Peyer's patch (tissue), 4 donors: ENCODE measurements at regions not wholly inside any gene's neighbourhood (a gene's known extent, or its start where the extent isn't known, plus 50 kb on each side); places are given as distances from the start of the nearest gene placed in this dataset.

Experiments used
- DNase-seq, 3 donors: peaks; one replicate each; pipeline ENCODE4 v3.0.0-alpha.2; 2017 to 2019
- H3K27ac ChIP-seq, 4 donors: fragments of 200-600 bp; sonication (generic); one replicate each; pipeline ENCODE4 v1.5.1; 2016 to 2019
- H3K27me3 ChIP-seq, 2 donors: fragments of 200-600 bp; sonication (generic); one replicate each; pipeline ENCODE4 v1.5.1; 2019
- H3K36me3 ChIP-seq, 3 donors: fragments of 200-600 bp; sonication (generic); one replicate each; pipeline ENCODE4 v1.5.1; 2016 to 2019
- H3K4me1 ChIP-seq, 4 donors: fragments of 200-600 bp; sonication (generic); one replicate each; pipeline ENCODE4 v1.5.1; 2016 to 2019
- H3K4me3 ChIP-seq, 4 donors: fragments of 200-600 bp; sonication (generic); 1 replicate in 3 of 4; 2 replicates in 1 of 4; pipeline ENCODE4 v1.5.1; 2016 to 2019; ENCODE audit warnings: mild to moderate bottlenecking in 1 of 4
- H3K9me3 ChIP-seq, 4 donors: fragments of 200-600 bp; sonication (generic); one replicate each; pipeline ENCODE4 v1.5.1; 2016 to 2019; ENCODE audit warnings: mild to moderate bottlenecking in 1 of 4
- CTCF ChIP-seq, 6 experiments: fragments of 450-650 bp in 4 of 6; fragments of 200-600 bp in 2 of 6; sonication (generic) in 1 of 6; IDR thresholded peaks; one replicate each; pipeline ENCODE4 v1.5.1; 2017 to 2019; ENCODE audit warnings: antibody characterized with exemption in 6 of 6, mild to moderate bottlenecking in 3 of 6, moderate library complexity in 1 of 6
- POLR2A ChIP-seq, 2 donors: fragments of 450-650 bp; IDR thresholded peaks; one replicate each; pipeline ENCODE4 v1.5.1; 2017; ENCODE audit warnings: antibody characterized with exemption in 2 of 2, mild to moderate bottlenecking in 2 of 2, moderate library complexity in 2 of 2

GRCh38 chr6:9924971-9925370, 489.9 kb downstream of the TFAP2A start:
- H3K4me1 ChIP-seq: no peaks in the 10 kb centered on the region
- H3K9me3 ChIP-seq: no peaks in the 10 kb centered on the region
- no peak for DNase-seq
- H3K4me3 ChIP-seq: no peak overlapping the region
- no peak for TF ChIP-seq POLR2A (IDR thresholded peaks at IDR 0.05)
- TF ChIP-seq CTCF (IDR thresholded peaks at IDR 0.05): no peak
- H3K36me3 ChIP-seq: no peaks in the 10 kb centered on the region
- H3K27ac ChIP-seq: no peak overlapping the region
- no peaks in the 10 kb centered on the region for H3K27me3 ChIP-seq

GRCh38 chr6:9921366-9921765, 493.5 kb downstream of the TFAP2A start:
- H3K4me3 ChIP-seq: no peak overlapping the region
- TF ChIP-seq CTCF (IDR thresholded peaks at IDR 0.05): no peak
- TF ChIP-seq POLR2A (IDR thresholded peaks at IDR 0.05): no peak
- H3K27me3 ChIP-seq: no peaks in the 10 kb centered on the region
- no peaks in the 10 kb centered on the region for H3K9me3 ChIP-seq
- no peak for DNase-seq
- no peaks in the 10 kb centered on the region for H3K4me1 ChIP-seq
- no peak overlapping the region for H3K27ac ChIP-seq
- no peaks in the 10 kb centered on the region for H3K36me3 ChIP-seq

GRCh38 chr6:9914951-9915350, 499.9 kb downstream of the TFAP2A start:
- Histone ChIP-seq H3K4me1 (no peaks in the 10 kb centered on the region), H3K27me3 (no peaks in the 10 kb centered on the region), H3K27ac (no peak overlapping the region), H3K9me3 (no peaks in the 10 kb centered on the region), H3K36me3 (no peaks in the 10 kb centered on the region), H3K4me3 (no peak overlapping the region)
- no peak for TF ChIP-seq POLR2A (IDR thresholded peaks at IDR 0.05)
- no peak for TF ChIP-seq CTCF (IDR thresholded peaks at IDR 0.05)
- DNase-seq: no peak

GRCh38 chr6:9901376-9901775, 513.5 kb downstream of the TFAP2A start:
- Histone ChIP-seq H3K36me3 (no peaks in the 10 kb centered on the region), H3K4me3 (no peak overlapping the region), H3K9me3 (no peaks in the 10 kb centered on the region), H3K27me3 (no peaks in the 10 kb centered on the region), H3K27ac (no peak overlapping the region), H3K4me1 (no peaks in the 10 kb centered on the region)
- TF ChIP-seq CTCF (IDR thresholded peaks at IDR 0.05) (no peak), POLR2A (IDR thresholded peaks at IDR 0.05) (no peak)
- DNase-seq: no peak

- TF ChIP-seq POLR2A (IDR thresholded peaks at IDR 0.05): no peak
- no peak for TF ChIP-seq CTCF (IDR thresholded peaks at IDR 0.05)
- Histone ChIP-seq H3K4me1 (no peaks in the 10 kb centered on the region), H3K27me3 (no peaks in the 10 kb centered on the region), H3K36me3 (no peaks in the 10 kb centered on the region), H3K4me3 (no peak overlapping the region), H3K27ac (no peak overlapping the region), H3K9me3 (no peaks in the 10 kb centered on the region)
- no peak for DNase-seq
Measured at GRCh38 chr6:9896806-9897205, 518.1 kb downstream of the TFAP2A start.

- TF ChIP-seq POLR2A (IDR thresholded peaks at IDR 0.05): no peak
- TF ChIP-seq CTCF (IDR thresholded peaks at IDR 0.05): no peak
- no peaks in the 10 kb centered on the region for H3K4me1 ChIP-seq
- no peaks in the 10 kb centered on the region for H3K9me3 ChIP-seq
- H3K27me3 ChIP-seq: no peaks in the 10 kb centered on the region
- no peak overlapping the region for H3K27ac ChIP-seq
- no peak overlapping the region for H3K4me3 ChIP-seq
- H3K36me3 ChIP-seq: no peaks in the 10 kb centered on the region
- DNase-seq: no peak
Measured at GRCh38 chr6:9890893-9891292, 524.0 kb downstream of the TFAP2A start.
